ENCODE measurements at regions not wholly inside any gene's neighbourhood (a gene's known extent, or its start where the extent isn't known, plus 50 kb on each side); places are given as distances from the start of the nearest gene placed in this dataset.

GRCh38 chr9:79143211-79143610 is 428.6 kb upstream of the TLE4 start:
- TF ChIP-seq CTCF (IDR thresholded peaks at IDR 0.05; ENCODE audit: insufficient read depth, low read length, poor library complexity, severe bottlenecking): no peak
- TF ChIP-seq EZH2phosphoT487 (conservative IDR thresholded peaks at IDR 0.05; ENCODE audit: low read length): no peak
